Left ventricle myocardium inferior (tissue), 1 donor: ENCODE measurements at regions not wholly inside any gene's neighbourhood (a gene's known extent, or its start where the extent isn't known, plus 50 kb on each side); places are given as distances from the start of the nearest gene placed in this dataset.

Experiments
- DNase-seq: peaks from one replicate; pipeline ENCODE4 v3.0.0-alpha.2; 2020
- H3K27ac ChIP-seq: fragments of 200-600 bp; replicated peaks from 2 replicates; pipeline ENCODE4 v1.8.0; 2021
- H3K27me3 ChIP-seq: fragments of 200-600 bp; 2 replicates; pipeline ENCODE4 v1.8.0; 2021; ENCODE audit warnings: low read depth
- H3K36me3 ChIP-seq: fragments of 200-600 bp; 2 replicates; pipeline ENCODE4 v1.8.0; 2021
- H3K4me1 ChIP-seq: fragments of 200-600 bp; 2 replicates; pipeline ENCODE4 v1.8.0; 2021
- H3K4me3 ChIP-seq: fragments of 200-600 bp; 2 replicates; pipeline ENCODE4 v1.8.0; 2021; ENCODE audit warnings: mild to moderate bottlenecking, moderate library complexity
- H3K9me3 ChIP-seq: fragments of 200-600 bp; replicated peaks from 2 replicates; pipeline ENCODE4 v1.8.0; 2021
- intact Hi-C: fragments of 100-400 bp; cut with micrococcal nuclease; formaldehyde crosslinking; loops from one replicate; pipeline ENCODE4 v1.11.0; 2022
- TF ChIP-seq, protein P1 (sequence below): fragments of 200-600 bp; IDR thresholded peaks from 2 replicates; pipeline ENCODE4 v1.8.0; 2021; ENCODE audit warnings: antibody characterized with exemption, mild to moderate bottlenecking, borderline replicate concordance
- donor health status: DM: no; HTN: yes; CAD: no; lungs with severe emphysema.

GRCh38 chr2:236767941-236768340, 198.3 kb downstream of the ACKR3 start:
- Histone ChIP-seq H3K4me1 (no peaks in the 10 kb centered on the region), H3K4me3 (no peak overlapping the region), H3K27me3 (no peaks in the 10 kb centered on the region), H3K36me3 (no peaks in the 10 kb centered on the region), H3K9me3 (peaks cover 11% of the 10 kb centered on the region), H3K27ac (no peak overlapping the region)
- intact Hi-C loops = no loop called here
- no peak for DNase-seq
- TF ChIP-seq, protein P1, sequence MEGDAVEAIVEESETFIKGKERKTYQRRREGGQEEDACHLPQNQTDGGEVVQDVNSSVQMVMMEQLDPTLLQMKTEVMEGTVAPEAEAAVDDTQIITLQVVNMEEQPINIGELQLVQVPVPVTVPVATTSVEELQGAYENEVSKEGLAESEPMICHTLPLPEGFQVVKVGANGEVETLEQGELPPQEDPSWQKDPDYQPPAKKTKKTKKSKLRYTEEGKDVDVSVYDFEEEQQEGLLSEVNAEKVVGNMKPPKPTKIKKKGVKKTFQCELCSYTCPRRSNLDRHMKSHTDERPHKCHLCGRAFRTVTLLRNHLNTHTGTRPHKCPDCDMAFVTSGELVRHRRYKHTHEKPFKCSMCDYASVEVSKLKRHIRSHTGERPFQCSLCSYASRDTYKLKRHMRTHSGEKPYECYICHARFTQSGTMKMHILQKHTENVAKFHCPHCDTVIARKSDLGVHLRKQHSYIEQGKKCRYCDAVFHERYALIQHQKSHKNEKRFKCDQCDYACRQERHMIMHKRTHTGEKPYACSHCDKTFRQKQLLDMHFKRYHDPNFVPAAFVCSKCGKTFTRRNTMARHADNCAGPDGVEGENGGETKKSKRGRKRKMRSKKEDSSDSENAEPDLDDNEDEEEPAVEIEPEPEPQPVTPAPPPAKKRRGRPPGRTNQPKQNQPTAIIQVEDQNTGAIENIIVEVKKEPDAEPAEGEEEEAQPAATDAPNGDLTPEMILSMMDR = no peak

DNA sequence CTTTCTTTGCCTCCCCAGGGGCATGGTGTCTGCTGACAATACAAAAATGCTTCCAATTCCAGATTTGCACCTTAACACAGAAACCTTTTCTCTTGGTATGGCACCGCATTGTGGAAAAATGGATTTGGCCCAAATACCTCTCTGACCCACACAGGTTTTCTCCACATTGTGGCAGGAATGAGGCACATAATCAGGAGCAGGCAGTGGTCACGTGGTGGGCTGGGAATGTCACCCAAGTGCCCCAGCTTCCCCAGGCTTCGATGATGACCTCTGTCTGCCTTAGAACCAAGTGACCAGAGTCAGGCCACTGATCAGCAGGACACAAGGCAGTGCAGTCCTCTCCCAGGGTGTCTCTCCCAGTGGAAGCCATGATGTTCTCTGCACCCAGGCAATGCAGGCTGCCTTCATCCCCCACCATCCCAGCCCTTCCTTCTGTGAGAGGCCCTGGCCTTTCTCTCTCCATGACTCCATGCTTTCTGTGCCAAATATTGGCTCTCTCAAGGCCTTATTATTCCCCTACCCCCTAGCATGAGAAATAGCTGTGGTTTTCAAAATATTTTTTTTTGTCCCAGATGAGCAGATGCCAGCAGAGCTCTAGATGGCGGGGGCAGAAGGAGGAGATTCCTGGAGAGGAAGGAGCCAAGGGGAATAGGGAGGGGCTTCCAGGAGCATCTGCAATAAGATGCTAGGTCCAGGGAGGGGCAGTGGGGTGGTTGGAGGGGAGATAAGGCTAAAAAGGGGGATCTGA, 198.9 kb downstream of the ACKR3 start:
- no peak for DNase-seq
- Histone ChIP-seq H3K9me3 (peaks cover 11% of the 10 kb centered on the region), H3K27ac (no peak overlapping the region), H3K36me3 (no peaks in the 10 kb centered on the region), H3K4me3 (no peak overlapping the region), H3K27me3 (no peaks in the 10 kb centered on the region), H3K4me1 (no peaks in the 10 kb centered on the region)
- intact Hi-C loops = no loop called here
- TF ChIP-seq, protein P1 = no peak

DNA sequence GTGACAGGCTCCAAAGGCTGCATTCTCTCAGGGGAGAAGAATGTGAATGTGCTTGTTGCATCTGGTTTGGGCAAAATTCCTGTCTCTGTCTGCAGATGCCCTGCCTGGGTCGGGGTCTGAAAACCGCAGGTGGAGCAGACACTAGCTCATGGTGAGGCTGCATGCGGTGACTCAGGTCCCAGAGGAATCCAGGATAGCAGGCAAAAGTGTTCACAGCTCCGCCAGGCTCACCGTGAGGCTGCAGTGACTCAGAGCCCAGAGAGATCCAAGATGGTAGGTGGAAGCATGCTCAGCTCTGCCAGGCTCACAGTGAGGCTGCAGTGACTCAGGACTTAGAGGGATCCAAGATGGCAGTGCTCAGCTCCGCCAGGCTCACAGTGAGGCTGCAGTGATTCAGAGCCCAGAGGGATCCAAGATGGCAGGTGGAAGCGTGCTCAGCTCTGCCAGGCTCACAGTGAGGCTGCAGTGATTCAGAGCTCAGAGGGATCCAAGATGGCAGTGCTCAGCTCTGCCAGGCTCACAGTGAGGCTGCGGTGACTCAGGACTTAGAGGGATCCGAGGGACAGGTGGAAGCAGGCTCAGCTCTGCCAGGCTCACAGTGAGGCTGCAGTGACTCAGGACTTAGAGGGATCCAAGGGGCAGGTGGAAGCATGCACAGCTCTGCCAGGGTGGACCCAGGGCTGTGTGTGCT, 200.5 kb downstream of the ACKR3 start:
- Histone ChIP-seq H3K27ac (no peak overlapping the region), H3K4me1 (no peaks in the 10 kb centered on the region), H3K27me3 (no peaks in the 10 kb centered on the region), H3K9me3 (peaks cover 11% of the 10 kb centered on the region), H3K36me3 (no peaks in the 10 kb centered on the region), H3K4me3 (no peak overlapping the region)
- TF ChIP-seq, protein P1 = no peak
- DNase-seq = no peak
- intact Hi-C loops = no loop called here

DNA sequence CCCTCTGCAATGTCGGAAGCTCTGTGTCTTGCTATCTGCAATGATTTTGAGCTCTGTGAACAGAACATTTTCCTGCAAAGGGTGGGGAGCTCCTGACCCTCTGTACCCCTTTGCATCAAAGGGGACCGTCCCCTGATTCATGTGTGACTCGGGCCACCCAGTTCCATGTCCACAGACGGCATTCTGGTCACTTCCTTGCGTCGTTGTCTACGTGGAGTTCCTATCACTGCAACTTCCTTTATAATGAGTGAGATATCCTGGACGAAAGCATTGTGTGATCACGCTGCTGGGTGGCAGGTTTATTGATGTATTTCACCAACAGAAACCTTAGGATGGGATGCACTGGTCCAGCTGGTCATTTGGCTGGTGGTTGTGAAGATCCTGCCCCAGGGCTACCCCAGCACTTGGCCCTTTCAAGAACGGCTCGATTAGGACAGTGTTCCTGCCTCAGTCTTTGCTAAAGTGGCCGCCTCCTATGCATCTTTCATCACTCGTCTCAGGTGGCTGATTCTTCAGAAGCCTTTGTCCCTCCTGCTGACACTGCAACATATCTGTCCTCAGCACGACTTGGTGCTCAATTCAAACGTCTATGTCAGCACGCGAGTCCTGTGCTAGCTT, 202.7 kb downstream of the ACKR3 start:
- Histone ChIP-seq H3K9me3 (peaks cover 1% of the 10 kb centered on the region), H3K4me1 (no peaks in the 10 kb centered on the region), H3K36me3 (no peaks in the 10 kb centered on the region), H3K27ac (no peak overlapping the region), H3K27me3 (no peaks in the 10 kb centered on the region), H3K4me3 (no peak overlapping the region)
- TF ChIP-seq, protein P1 = no peak
- DNase-seq = no peak
- intact Hi-C loops = no loop called here

DNA sequence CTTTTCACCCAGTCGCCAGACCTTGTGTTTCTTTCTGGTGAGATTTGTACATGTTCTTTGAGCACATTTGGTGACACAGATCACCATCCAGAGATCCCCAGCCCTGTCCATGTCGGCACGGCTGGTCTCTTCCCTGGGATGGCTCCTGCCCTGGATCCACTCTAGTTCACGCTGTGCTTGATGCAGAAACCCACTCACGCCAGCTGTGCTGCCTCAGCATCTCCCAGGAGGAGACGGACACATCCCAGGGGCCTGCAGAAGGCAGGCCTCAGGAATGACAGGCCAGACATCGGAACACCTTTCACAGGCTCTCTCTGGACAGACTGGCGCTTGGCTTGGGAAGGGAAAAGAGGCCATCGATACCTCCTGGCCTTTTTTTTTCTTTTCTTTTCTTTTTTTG, 203.6 kb downstream of the ACKR3 start:
- Histone ChIP-seq H3K27me3 (no peaks in the 10 kb centered on the region), H3K27ac (no peak overlapping the region), H3K36me3 (no peaks in the 10 kb centered on the region), H3K4me1 (no peaks in the 10 kb centered on the region), H3K9me3 (no peaks in the 10 kb centered on the region), H3K4me3 (no peak overlapping the region)
- intact Hi-C loops = no loop called here
- no peak for DNase-seq
- TF ChIP-seq, protein P1 = no peak
